ENCODE measurements at regions not wholly inside any gene's neighbourhood (a gene's known extent, or its start where the extent isn't known, plus 50 kb on each side); places are given as distances from the start of the nearest gene placed in this dataset.
"Not testable (repeated sequence)": the region's sequence is repeated elsewhere in the genome, so short reads cannot be mapped to it uniquely, and the experiment has no call there.

DNA sequence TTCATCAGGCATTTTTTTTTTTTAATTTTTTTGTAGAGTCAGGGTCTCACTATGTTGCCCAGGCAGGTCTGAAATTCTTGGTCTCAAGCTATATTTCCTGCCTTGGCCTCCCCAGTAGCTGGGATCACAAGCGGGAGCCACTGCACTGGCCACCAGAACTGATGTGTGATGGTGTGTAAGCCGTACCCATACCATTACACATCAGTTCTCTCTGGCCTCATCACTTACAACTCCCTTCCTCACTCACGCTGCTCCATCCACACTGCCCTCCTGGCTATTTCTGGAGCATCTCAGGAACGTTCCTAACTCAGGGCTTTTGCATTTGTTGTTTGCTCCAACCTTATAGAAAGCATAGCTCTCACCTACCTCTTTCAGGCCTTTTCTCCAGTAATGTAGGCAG lies 834.5 kb upstream of the ID2 start:
- no peak for DNase-seq (ENCODE audit: low spot score)

DNA sequence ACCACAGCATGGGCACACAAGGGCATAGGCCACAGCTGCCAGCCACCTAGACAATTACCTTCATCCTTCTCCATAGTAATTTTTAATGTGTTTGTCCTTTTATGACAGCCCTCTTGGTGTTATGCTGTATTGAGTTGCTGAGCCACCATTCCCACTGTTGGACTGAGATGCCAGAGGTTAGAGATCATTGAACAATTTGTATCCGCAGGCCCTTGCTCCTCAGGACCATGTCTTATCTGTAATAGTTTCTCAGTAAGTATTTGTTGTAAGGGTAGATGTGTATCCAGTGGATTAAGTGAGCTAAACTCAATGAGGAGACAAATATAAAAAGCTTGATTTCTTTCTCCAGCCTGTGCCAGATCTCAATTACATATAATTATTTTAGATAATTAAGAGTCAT lies 832.8 kb upstream of the ID2 start:
- no peak for DNase-seq (ENCODE audit: low spot score)

DNA sequence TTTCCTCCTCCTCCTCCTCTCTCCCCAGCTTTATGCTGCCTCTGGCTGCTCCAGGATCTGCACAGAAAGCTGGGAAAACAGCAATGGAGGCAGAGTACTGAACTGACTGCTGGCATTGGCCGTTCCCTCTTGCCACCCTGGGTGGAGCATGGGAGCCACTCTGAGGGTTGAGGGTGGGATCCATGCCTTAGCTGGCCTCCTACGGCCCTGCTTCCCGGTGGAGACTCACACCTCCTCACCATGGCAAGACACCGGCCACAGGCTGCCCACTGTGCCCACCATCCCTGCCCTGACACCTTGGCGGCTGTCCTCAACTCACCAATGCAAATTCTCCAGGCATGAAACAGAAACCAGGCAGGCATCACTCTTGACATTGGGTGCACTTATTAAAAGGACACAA lies 832.3 kb upstream of the ID2 start:
- DNase-seq (ENCODE audit: low spot score) = no peak

DNA sequence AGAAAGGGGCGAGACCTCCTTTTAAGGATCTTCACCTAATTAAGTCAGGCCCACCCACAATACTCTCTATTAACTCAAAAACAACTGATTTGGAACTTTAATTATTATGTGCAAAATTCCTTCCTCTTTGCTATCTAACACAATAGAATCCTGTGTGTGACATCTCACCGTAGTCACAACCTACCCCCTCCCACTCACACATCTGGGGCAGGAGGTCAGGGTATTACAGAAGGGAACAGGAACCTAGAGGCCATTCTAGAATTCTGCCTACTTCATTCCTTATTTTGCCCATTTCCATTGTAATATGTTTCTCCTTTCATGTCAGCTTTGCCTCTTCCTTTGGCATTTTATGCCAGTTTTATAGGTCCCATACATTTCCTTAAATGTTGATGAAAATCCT lies 829.3 kb upstream of the ID2 start:
- no peak for DNase-seq (ENCODE audit: low spot score)

DNA sequence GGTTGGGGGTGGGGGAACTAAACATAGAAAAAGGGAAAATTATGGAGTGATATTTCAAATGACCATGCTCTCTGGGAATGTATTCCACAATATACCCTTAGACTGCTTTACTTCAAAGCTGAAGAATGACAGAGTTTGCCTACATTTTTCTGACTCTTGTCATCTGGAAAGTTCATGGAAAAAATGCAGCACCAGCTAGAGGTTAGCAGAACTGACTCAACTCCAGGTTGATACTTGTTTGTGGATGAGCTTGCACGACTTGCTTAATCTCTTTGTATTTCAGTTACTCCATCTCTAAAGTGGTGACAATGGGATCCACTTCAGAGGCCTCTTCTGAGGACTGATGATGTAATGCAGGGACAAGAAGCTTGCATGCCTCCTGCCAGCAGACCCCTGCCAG lies 824.0 kb upstream of the ID2 start:
- no peak for DNase-seq (ENCODE audit: low spot score)

DNA sequence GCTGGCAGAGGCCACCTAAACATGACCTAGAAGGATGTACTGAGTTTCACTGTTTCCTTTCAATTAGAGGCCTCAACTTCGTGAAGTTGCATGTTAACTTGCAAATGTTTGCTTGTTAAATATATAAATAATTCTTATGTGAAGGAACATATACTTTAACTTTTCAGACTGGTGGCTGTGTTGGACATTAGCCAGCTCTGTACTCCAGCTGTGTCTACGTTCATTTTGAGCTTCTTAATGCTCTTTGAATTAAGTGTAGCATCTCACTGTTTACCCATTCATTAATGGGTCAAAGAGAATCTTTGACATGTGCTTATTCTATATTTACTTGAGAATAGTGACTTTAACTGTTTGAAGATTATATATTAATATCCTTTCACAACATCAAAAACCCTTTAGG lies 823.2 kb upstream of the ID2 start:
- no peak for DNase-seq (ENCODE audit: low spot score)

DNA sequence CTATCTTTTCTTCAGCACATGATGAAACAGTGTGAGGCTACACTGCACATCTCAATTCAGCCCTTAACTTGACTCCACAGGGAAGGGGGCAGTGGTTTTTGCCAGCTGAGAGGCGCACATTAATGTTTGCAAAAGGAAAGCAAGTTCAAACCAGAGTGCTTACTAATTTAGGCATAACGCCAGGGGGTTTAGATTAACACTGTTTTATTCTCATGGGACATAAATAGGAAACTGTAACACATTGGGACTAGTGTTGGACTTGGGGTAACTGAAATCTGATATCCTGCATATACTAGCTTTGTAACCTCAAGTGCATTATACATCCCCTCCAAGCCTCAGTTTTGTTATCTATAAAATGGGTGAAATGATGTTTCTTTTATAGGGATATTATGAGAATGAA lies 821.2 kb upstream of the ID2 start:
- no peak for DNase-seq (ENCODE audit: low spot score)

DNA sequence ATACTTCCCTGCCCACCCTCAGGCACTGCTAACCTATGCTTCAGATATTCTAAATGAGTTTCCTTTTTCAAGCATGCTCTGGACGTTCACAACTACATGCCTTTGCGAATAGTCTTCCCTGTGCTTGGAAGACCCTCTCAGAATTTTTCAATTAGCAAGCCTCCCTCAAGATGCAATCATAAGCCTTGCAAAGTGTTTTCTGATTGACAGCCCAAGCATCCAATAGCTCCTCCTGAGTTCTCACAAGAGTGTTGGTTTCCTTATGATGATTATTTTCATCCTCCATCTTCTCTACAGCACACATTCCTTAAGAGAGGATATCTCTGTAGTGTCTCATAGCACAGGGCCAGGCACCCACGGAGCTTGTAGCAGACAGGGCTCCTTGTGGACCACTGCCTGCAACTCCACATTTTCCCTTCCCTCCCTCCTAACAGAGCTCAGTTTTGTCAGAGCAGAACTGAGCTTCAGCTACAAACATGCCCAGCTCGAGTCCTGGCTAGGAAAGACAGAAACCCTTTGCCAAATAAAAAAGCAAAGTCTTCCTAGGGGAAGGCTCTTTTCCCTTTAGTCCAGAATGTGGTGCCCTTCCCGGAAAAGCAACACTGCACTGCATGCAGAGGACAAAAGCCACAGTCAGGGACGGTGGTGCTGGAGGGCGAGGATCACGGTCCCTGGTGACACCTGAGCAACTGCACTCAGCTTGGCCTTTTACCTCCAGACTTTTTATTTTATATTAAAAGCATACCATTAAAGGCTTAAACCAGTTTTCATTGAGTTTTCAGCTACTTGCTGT lies 819.8 kb upstream of the ID2 start:
- no peak for DNase-seq (ENCODE audit: low spot score)

DNA sequence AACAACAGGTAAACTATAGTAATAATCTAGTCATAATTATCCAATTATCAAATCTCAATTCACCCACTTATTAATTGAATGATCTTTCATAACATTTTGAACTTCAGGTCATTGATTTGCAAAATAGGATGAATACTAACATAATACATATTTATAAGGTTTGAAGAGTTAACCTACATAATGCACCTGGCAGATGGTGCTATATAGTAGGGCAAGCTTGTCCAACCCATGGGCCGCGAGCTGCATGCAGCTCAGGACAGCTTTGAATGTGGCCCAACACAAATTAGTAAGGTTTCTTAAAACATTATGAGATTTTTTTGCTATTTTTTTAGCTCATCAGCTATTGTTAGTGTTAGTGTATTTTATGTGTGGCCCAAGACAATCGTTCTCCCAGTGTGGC lies 815.8 kb upstream of the ID2 start:
- DNase-seq (ENCODE audit: low spot score) = no peak

DNA sequence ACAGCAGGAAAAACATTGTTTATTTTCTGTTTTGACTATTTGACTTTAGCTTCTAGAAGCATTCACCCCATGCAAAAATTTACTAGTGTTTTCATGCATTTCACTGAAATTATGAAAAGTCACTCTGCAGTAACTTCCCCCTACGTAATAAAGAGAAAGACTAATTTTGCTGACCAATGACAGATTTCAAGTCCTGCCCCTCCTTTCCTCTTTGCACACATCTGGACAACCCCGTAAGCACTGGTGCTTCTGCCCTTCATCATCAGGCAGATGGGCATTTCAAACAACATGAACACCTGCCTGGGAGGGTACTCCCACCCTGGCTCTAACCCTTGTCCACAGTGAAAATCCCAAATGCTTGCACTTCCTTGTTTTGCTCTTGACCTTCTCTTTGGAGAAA lies 815.0 kb upstream of the ID2 start:
- DNase-seq (ENCODE audit: low spot score) = no peak

DNA sequence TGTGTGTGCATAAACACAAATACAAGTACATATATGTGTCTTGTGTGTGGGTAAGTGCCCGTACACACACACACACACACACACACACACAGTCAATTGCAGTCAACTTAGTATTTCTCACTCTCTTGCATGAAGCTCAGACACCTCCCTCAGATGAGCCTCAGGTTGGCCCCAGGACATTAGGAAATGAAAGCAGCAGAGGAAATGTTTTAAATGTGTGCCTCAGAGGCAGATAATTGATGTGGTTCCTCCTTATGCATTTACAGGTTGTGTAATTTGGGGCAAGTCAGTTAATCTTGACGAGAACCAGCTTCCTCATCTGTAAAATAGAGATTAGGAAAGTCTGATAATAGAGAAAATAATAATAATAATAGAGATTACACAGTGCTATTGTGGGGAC lies 814.0 kb upstream of the ID2 start:
- DNase-seq (ENCODE audit: low spot score) = no peak

DNA sequence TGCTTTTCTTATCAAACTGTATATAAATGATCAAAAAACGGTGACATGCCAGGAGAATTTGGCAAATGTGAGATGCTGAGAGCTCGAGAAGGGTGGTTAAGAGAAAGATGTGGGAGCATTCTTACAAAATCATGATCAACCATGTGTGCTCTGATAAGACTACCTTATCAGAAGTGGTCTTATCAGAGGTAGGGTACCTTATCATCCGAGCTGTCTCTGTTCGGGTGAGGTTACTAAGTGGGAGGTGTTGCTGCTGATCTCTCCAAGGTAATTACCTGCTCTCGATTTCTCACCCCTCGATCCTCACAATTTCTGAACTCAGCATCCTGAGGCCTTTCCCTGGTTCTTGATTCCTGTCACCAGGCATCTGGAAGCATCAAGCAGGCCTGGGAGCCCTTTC lies 813.0 kb upstream of the ID2 start:
- DNase-seq (ENCODE audit: low spot score) = no peak

DNA sequence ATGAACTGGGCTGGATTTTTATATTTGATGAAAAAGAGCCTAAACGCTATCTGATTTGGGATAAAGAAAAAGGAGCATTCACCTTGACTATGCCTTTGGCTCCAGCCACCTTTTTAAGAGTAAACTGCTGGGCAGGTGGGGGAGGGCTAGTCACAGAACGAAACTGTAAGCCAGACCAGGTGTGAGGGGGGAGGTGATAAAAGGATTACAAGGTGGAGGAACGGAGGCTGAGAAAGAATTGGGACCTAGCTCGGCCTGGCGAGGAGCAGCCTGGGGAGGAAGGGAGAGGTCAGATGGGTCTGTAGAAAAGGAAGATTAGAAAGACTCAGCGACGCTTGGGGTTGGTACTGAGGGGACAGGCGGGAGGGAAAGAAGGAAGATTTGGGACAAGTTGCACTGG lies 805.4 kb upstream of the ID2 start:
- not testable (repeated sequence) for DNase-seq (ENCODE audit: low spot score)

DNA sequence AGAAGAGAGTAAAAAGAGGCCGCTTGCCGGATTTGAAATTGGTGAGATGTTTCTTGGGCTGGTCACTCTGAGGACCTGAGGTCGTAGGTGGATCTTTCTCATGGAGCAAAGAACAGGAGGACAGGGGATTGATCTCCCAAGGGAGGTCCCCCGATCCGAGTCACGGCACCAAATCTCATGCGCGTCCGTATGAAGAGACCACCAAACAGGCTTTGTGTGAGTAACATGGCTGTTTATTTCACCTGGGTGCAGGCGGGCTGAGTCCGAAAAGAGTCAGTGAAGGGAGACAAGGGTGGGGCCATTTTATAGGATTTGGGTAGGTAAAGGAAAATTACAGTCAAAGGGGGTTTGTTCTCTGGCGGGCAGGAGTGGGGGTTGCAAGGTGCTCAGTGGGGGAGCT lies 803.6 kb upstream of the ID2 start:
- not testable (repeated sequence) for DNase-seq (ENCODE audit: low spot score)

DNA sequence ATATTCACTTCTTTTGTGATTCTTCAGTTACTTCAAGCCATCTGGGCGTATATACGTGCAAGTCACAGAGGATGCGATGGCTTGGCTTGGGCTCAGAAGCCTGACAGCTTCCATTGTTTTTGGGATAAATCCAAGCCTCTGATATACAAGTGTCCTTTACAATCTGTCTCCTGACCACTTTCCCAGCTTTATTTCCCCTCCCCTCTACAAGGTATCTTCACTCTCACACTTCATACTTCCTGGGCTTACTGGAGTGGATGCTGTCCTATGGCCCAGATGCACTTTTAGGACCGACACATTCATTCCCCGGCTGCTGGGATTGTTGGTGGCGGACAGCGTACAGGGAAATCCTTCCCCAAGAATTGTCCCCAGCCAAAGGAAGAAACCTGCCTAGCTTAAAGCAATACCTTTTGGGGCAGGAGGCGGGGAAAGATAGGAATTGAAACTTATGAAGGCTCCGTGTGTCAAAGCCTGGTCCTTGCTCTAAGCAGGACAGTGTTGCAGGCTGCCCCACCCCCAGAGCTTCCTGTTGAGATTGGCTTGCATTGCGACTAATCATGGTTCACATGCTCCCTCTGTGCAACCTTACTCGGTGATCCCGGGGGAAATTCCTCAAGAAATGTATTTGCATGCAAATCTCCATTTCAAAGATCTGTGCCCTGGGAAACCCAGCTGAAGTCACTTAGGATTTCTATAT lies 802.9 kb upstream of the ID2 start:
- DNase-seq (ENCODE audit: low spot score) = no peak

DNA sequence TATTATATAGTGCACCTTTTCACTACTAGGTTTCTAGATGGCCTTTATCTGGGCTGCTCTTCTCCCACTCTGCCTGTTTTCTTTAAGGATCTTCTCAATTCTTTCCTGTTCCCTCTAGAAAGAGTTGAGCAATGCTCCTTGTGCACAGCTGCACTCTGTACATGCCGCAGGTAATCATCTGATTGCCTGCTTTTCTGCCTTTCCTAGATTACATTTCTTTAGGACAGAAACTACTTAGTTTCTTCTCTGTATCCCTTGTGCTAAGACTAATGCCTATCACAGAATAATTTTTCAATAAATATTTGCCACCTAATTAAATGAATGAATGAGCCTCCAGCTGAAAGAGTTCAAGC lies 802.4 kb upstream of the ID2 start:
- no peak for DNase-seq (ENCODE audit: low spot score)

DNA sequence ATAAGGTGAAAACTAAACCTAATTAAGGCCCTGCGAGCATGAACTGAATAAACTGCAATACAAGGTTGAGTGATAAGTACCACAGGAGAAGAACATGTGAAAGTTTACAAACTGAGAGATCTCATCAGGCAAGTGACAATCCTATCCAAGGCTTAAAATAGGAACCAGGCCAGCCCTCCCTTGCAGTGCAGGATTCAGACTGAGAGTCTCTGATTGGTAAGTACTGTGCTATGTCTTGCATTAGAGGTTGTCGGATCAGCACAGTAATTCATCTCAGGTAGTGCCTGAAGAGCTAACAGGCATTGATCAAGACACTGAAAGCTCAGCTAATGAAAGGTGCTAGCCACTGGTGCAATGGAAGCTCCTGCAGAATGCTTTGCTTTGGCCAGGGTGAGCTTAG lies 801.7 kb upstream of the ID2 start:
- no peak for DNase-seq (ENCODE audit: low spot score)

DNA sequence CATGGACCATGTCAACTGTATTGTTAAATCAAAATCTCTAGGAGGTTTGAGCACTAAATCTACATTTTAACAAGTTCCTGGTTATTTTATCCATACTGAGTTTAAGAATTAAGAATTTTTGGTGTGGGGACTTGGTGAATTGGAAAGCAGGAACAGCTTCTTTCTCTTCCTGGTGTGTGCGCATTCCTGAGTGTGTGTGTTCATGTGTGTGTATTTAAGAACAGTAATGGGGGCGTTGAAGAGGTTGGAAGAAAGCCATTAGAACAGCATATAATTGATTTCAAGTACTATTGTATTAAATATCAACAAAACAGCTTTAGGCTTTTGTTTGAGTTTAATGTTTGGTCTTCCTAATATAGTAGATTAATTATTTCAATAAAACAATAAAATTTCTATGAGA lies 801.3 kb upstream of the ID2 start:
- no peak for DNase-seq (ENCODE audit: low spot score)

DNA sequence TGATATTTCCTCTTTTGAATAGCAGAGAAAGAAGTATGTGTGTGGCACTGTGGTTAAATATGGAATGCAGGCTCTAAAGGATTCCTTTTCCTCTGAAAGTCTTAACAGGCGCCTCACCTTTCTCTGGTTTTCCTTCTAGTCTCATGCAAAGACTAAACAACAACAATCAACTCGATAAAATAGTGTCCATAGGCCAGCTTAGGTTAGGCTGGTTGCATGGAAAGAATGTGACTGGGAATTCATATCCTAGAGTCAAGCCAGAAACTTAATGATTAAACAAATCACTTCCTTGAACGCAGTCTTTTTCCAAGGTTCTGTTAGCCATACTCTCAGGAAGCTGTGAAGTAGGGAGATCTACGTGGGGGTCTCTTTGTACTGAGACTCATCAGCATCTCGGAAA lies 800.8 kb upstream of the ID2 start:
- no peak for DNase-seq (ENCODE audit: low spot score)

DNA sequence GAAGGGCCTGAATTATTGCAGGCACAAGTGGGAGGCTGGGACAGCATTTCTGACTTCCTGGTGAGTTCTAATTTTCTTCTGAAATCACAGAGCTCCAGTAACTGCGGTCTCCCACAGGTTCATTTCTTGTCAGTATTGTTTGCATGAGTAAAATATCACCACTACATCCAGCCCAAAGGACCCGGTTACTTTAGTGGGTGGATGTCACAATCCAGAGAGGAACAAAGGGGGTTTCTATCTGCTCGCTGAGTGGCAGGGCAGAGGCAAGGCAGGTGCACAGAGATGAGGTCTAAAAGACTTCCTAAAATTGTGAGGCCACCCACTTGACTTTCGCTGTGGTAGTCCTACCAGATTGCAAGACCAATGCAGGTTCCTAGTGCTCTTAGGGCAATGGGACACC lies 800.4 kb upstream of the ID2 start:
- DNase-seq (ENCODE audit: low spot score) = no peak

DNA sequence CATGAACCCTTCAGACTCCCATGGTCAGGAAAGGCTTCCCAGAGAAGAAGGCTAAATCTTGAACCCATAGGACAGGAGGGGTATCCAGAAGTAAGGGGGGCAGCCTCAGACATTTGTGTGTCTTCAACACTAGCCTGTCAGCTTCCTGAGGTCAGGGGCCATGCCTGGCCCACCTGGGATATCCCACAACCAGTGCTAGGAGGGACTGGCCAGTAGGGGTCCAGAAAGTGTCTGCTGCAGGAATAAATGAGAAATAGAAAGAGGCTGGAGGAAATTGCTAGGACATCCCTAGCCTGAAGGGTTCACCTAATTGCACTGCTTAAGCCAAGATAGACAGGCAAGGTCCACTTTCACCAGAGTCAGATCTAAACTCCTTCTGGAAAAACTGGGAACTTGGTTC lies 799.6 kb upstream of the ID2 start:
- DNase-seq (ENCODE audit: low spot score) = no peak

DNA sequence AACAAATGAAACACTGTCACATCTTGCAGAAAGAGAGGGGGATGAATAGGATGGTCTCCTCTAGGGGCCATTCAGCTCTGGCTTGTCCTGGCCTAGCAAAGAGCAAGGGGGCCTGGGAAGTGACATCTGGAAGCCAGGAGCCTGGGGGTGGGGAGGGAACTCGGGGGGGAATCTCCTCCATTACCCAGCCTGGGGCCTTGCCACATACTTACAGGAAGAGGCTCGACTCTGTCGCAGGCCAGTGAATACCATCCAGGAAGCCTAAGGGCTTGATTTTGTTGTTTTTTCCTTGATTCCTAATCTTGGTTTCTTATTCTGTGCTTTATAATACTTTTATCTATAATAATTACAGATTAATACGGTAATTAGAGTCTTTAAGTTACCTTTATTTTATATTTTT lies 797.5 kb upstream of the ID2 start:
- no peak for DNase-seq (ENCODE audit: low spot score)

DNA sequence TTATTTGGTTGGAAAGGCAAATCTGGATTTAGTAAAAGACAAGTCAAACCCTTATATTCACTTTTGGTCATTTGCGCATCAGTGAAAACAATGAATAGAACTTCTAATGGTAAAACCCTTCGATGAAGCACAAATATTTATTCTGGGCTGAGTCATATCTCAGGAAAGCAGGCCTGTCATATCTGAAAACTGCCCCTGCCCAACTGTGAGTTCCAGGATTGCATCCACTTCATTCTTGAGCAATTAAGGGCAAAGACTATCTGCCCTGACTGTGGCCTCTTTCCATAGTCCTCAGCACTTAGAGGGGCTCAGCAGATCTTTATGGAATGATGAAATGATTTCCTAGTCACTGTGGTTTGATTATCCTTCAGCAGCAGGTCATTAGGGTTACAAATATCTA lies 795.2 kb upstream of the ID2 start:
- DNase-seq (ENCODE audit: low spot score) = no peak

DNA sequence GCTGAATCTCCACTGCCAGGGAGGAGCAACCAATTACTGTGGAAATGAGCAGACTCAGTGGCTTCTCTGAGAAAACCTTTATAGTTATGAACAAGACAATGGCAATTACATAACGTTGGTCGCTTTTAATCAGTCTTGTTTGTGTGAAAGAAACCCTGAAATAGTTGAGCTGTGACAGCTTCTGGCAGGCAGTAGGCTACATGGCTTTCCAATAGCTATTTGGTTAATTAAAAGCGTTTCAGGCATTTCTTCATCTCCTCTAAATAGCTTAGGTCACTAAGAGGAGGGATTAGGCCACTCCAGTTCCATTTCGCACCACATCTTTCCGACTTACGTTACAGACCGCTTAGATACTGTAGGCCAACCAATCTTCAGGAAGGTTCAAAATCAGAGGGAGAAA lies 794.4 kb upstream of the ID2 start:
- DNase-seq (ENCODE audit: low spot score) = no peak

Data from putamen (tissue), 1 donor.